CD14-positive monocyte (primary cell): ENCODE measurements at regions not wholly inside any gene's neighbourhood (a gene's known extent, or its start where the extent isn't known, plus 50 kb on each side); places are given as distances from the start of the nearest gene placed in this dataset.

ENCODE experiments used
- DNase-seq, 3 donors: peaks; one replicate each; pipeline ENCODE4 v3.0.0-alpha.2; 2011 to 2022
- H2AFZ ChIP-seq: 2 replicates; pipeline ENCODE4 v1.6.0; 2012; ENCODE audit warnings: mild to moderate bottlenecking, low read depth, low read length, inconsistent platforms; ENCODE audit not compliant: insufficient read depth, poor library complexity, severe bottlenecking
- H3K27ac ChIP-seq, 2 donors: 1 replicate in 1 of 2; 2 replicates in 1 of 2; pipeline ENCODE4 v1.5.1; 2012 to 2013; ENCODE audit warnings: low read length in 2 of 2, control low read depth in 1 of 2, inconsistent platforms in 1 of 2, low read depth in 1 of 2, mild to moderate bottlenecking in 1 of 2
- H3K27me3 ChIP-seq, 2 donors: one replicate each; pipeline versions ENCODE4 v1.6.0 to v1.6.1; 2011 to 2013; ENCODE audit warnings: low read length in 2 of 2; ENCODE audit not compliant: control insufficient read depth in 2 of 2, insufficient read depth in 2 of 2
- H3K36me3 ChIP-seq, 2 donors: replicated peaks in 1 of 2; 1 replicate in 1 of 2; 2 replicates in 1 of 2; pipeline versions ENCODE4 v1.5.1 to v1.6.1; 2012 to 2013; ENCODE audit warnings: low read length in 2 of 2, control low read depth in 1 of 2, inconsistent platforms in 1 of 2, mild to moderate bottlenecking in 1 of 2; ENCODE audit not compliant: insufficient read depth in 2 of 2, control insufficient read depth in 1 of 2
- H3K4me1 ChIP-seq, 2 donors: 1 replicate in 1 of 2; 2 replicates in 1 of 2; pipeline versions ENCODE4 v1.5.1 to v1.6.1; 2012 to 2013; ENCODE audit warnings: low read length in 2 of 2, control low read depth in 1 of 2, inconsistent platforms in 1 of 2, mild to moderate bottlenecking in 1 of 2, moderate library complexity in 1 of 2; ENCODE audit not compliant: insufficient read depth in 2 of 2, control insufficient read depth in 1 of 2
- H3K4me2 ChIP-seq: replicated peaks from 2 replicates; pipeline ENCODE3; 2012; ENCODE audit warnings: low read length, moderate library complexity, mild to moderate bottlenecking; ENCODE audit not compliant: poor library complexity, severe bottlenecking; ENCODE audit errors: extremely low read depth
- H3K4me3 ChIP-seq, 3 experiments: fragments of 200-600 bp in 1 of 3; sonication (generic) in 1 of 3; replicated peaks in 1 of 3; 1 replicate in 2 of 3; 2 replicates in 1 of 3; pipeline ENCODE4 v1.5.1; 2011 to 2013; ENCODE audit warnings: low read length in 3 of 3, mild to moderate bottlenecking in 3 of 3, control low read depth in 2 of 3, low read depth in 2 of 3, inconsistent platforms in 1 of 3, moderate library complexity in 1 of 3
- H3K79me2 ChIP-seq: 2 replicates; pipeline ENCODE4 v1.6.0; 2012; ENCODE audit warnings: mild to moderate bottlenecking, control low read depth, inconsistent platforms, low read length, moderate library complexity; ENCODE audit not compliant: insufficient read depth
- H3K9ac ChIP-seq: 2 replicates; pipeline ENCODE4 v1.6.0; 2017; ENCODE audit warnings: low read length, mild to moderate bottlenecking; ENCODE audit not compliant: insufficient read depth, poor library complexity, severe bottlenecking
- H3K9me3 ChIP-seq, 2 donors: replicated peaks in 1 of 2; 1 replicate in 1 of 2; 2 replicates in 1 of 2; pipeline versions ENCODE4 v1.5.1 to v1.6.1; 2012 to 2013; ENCODE audit warnings: low read length in 2 of 2, control low read depth in 1 of 2; ENCODE audit not compliant: control insufficient read depth in 1 of 2, insufficient read depth in 1 of 2
- H4K20me1 ChIP-seq: 2 replicates; pipeline ENCODE4 v1.6.0; 2012; ENCODE audit warnings: mild to moderate bottlenecking, low read length, control low read depth, moderate library complexity; ENCODE audit not compliant: insufficient read depth
- H3K27ac Mint-ChIP-seq, 7 donors: one replicate each; pipeline ENCODE4 v1.8.0; 2020; ENCODE audit warnings: mild to moderate bottlenecking in 7 of 7, mixed read lengths in 7 of 7, moderate library complexity in 6 of 7, inconsistent platforms in 2 of 7
- H3K27me3 Mint-ChIP-seq, 3 donors: one replicate each; pipeline ENCODE4 v1.8.0; 2021 to 2022; ENCODE audit warnings: low read depth in 3 of 3, mild to moderate bottlenecking in 3 of 3, mixed read lengths in 3 of 3, moderate library complexity in 3 of 3, inconsistent platforms in 1 of 3
- H3K36me3 Mint-ChIP-seq, 2 donors: one replicate each; pipeline ENCODE4 v1.8.0; 2020; ENCODE audit warnings: mixed read lengths in 2 of 2, inconsistent platforms in 1 of 2, mild to moderate bottlenecking in 1 of 2
- H3K4me1 Mint-ChIP-seq: one replicate; pipeline ENCODE4 v1.8.0; 2020; ENCODE audit warnings: mild to moderate bottlenecking, mixed read lengths
- H3K4me3 Mint-ChIP-seq, 2 donors: one replicate each; pipeline ENCODE4 v1.8.0; 2020; ENCODE audit warnings: mild to moderate bottlenecking in 2 of 2, mixed read lengths in 2 of 2, moderate library complexity in 1 of 2
- H3K9me3 Mint-ChIP-seq, 7 donors: one replicate each; pipeline ENCODE4 v1.8.0; 2020 to 2022; ENCODE audit warnings: mixed read lengths in 7 of 7, mild to moderate bottlenecking in 6 of 7, moderate library complexity in 6 of 7, inconsistent platforms in 2 of 7
- CTCF ChIP-seq: fragments of 200-600 bp; IDR thresholded peaks from one replicate; pipeline ENCODE4 v1.8.0; 2022; ENCODE audit warnings: antibody characterized with exemption, mild to moderate bottlenecking
- WGBS: methylation state at CpG from one replicate; pipeline ENCODE4 v1.1.5; 2013; ENCODE audit warnings: missing lambda C conversion rate; ENCODE audit not compliant: insufficient coverage; 5-methylcytosine and 5-hydroxymethylcytosine counted together
- intact Hi-C, 2 donors: fragments of 100-400 bp; cut with micrococcal nuclease; formaldehyde crosslinking; loops; one replicate each; pipeline versions ENCODE4 v1.15.0 to v1.15.1; 2023

GRCh38 chr1:38244218-38244845 is 197.7 kb upstream of the POU3F1 start:
- WGBS = 92% methylated on average over 5 of the region's 14 CpGs
- no peak overlapping the region for H3K27ac Mint-ChIP-seq

GRCh38 chr1:38243106-38243505 is 196.5 kb upstream of the POU3F1 start:
- H3K4me3 ChIP-seq = no peak overlapping the region
- no peaks in the 10 kb centered on the region for H4K20me1 ChIP-seq
- H3K27me3 ChIP-seq = no peaks in the 10 kb centered on the region
- H3K4me2 ChIP-seq = no peak overlapping the region
- H3K27ac ChIP-seq = no peak overlapping the region
- H3K9me3 ChIP-seq = no peaks in the 10 kb centered on the region
- Mint-ChIP-seq H3K27me3 (peaks cover 0 to 6% (median 5%) of the 10 kb centered on the region in 3 donors), H3K27ac (no peak overlapping the region), H3K4me3 (no peak overlapping the region), H3K36me3 (no peaks in the 10 kb centered on the region), H3K9me3 (no peaks in the 10 kb centered on the region), H3K4me1 (no peaks in the 10 kb centered on the region)
- no peaks in the 10 kb centered on the region for H3K36me3 ChIP-seq
- H2AFZ ChIP-seq = no peak overlapping the region
- no peaks in the 10 kb centered on the region for H3K4me1 ChIP-seq
- no peak overlapping the region for H3K9ac ChIP-seq
- no peak for TF ChIP-seq CTCF
- H3K79me2 ChIP-seq = no peaks in the 10 kb centered on the region
- intact Hi-C loops = no loop called here
- WGBS = 78% methylated on average over 4 of the region's 6 CpGs
- no peak for DNase-seq

More at GRCh38 chr1:38244218-38244845, 197.7 kb upstream of the POU3F1 start:
- Mint-ChIP-seq H3K4me1 (no peaks in the 10 kb centered on the region), H3K9me3 (no peaks in the 10 kb centered on the region), H3K4me3 (no peak overlapping the region), H3K36me3 (no peaks in the 10 kb centered on the region), H3K27me3 (peaks cover 3 to 11% (median 5%) of the 10 kb centered on the region in 3 donors)
- H3K27me3 ChIP-seq = no peaks in the 10 kb centered on the region
- H3K4me3 ChIP-seq = no peak overlapping the region
- no peaks in the 10 kb centered on the region for H3K9me3 ChIP-seq
- no peak overlapping the region for H3K4me2 ChIP-seq
- H4K20me1 ChIP-seq = no peaks in the 10 kb centered on the region
- no peak overlapping the region for H2AFZ ChIP-seq
- H3K79me2 ChIP-seq = no peaks in the 10 kb centered on the region
- no peaks in the 10 kb centered on the region for H3K4me1 ChIP-seq
- no peak for DNase-seq
- no peak overlapping the region for H3K9ac ChIP-seq
- H3K27ac ChIP-seq = no peak overlapping the region
- H3K36me3 ChIP-seq = no peaks in the 10 kb centered on the region
- TF ChIP-seq CTCF = no peak
- intact Hi-C loops = no loop called here
